ENCODE measurements at regions not wholly inside any gene's neighbourhood (a gene's known extent, or its start where the extent isn't known, plus 50 kb on each side); places are given as distances from the start of the nearest gene placed in this dataset.

DNA sequence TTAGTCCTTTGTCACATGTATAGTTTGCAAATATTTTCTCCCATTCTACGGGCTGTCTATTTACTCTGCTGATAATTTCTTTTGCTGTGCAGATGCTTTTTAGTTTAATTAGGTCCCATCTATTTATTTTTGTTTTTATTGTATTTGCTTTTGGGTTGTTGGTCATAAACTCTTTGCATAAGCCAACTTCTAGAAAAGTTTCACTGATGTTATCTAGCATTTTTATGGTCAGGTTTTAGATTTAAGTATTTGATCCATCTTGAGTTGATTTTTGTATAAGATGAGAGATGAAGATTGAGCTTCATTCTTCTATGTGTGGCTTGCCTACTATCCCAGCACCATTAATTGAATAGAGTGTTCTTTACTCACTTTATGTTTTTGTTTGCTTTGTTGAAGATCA is 1008.4 kb upstream of the ATXN7L3B start:
- TF ChIP-seq EZH2 (IDR thresholded peaks at IDR 0.05; ENCODE audit: insufficient read depth, poor library complexity, severe bottlenecking) (no peak), EZH2phosphoT487 (IDR thresholded peaks at IDR 0.05; ENCODE audit: insufficient read depth, low read depth) (no peak)

Data from GM23248 (cell line).